ENCODE measurements at regions not wholly inside any gene's neighbourhood (a gene's known extent, or its start where the extent isn't known, plus 50 kb on each side); places are given as distances from the start of the nearest gene placed in this dataset.

DNA sequence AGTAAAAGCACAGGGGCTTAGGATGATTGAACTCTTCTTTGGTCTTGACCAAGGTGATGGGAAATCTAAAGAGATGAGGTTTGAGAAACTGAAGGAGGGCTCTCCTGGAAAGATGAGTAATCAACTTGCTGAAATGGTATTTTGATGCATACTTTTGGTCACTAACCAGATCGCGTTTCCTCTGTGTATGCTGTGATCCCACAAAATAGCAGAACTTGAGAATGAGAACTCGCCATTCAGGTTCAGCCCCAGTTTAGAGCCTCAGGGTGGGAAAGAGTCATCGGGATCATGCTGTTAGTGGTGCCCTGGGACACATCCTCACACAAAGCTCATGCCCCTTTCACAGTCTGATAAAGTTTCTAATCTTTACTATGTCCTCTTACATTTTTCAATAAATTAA, 488.8 kb downstream of the ETNK1 start:
- TF ChIP-seq GABPA (IDR thresholded peaks at IDR 0.05 in 1 of 2, conservative IDR thresholded peaks at IDR 0.05 in 1 of 2): no peak
- TF ChIP-seq SP1 (IDR thresholded peaks at IDR 0.05): no peak
- TF ChIP-seq EGR1 (IDR thresholded peaks at IDR 0.05; ENCODE audit: low read depth in 2 of 2): no peak
- TF ChIP-seq YY1 (IDR thresholded peaks at IDR 0.05): no peak
- TF ChIP-seq, protein P1, sequence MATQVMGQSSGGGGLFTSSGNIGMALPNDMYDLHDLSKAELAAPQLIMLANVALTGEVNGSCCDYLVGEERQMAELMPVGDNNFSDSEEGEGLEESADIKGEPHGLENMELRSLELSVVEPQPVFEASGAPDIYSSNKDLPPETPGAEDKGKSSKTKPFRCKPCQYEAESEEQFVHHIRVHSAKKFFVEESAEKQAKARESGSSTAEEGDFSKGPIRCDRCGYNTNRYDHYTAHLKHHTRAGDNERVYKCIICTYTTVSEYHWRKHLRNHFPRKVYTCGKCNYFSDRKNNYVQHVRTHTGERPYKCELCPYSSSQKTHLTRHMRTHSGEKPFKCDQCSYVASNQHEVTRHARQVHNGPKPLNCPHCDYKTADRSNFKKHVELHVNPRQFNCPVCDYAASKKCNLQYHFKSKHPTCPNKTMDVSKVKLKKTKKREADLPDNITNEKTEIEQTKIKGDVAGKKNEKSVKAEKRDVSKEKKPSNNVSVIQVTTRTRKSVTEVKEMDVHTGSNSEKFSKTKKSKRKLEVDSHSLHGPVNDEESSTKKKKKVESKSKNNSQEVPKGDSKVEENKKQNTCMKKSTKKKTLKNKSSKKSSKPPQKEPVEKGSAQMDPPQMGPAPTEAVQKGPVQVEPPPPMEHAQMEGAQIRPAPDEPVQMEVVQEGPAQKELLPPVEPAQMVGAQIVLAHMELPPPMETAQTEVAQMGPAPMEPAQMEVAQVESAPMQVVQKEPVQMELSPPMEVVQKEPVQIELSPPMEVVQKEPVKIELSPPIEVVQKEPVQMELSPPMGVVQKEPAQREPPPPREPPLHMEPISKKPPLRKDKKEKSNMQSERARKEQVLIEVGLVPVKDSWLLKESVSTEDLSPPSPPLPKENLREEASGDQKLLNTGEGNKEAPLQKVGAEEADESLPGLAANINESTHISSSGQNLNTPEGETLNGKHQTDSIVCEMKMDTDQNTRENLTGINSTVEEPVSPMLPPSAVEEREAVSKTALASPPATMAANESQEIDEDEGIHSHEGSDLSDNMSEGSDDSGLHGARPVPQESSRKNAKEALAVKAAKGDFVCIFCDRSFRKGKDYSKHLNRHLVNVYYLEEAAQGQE (IDR thresholded peaks at IDR 0.05): no peak
- no peak for TF ChIP-seq FOXA2 (IDR thresholded peaks at IDR 0.05)
- no peak for TF ChIP-seq ATF3 (IDR thresholded peaks at IDR 0.05)
- TF ChIP-seq RXRA (IDR thresholded peaks at IDR 0.05): no peak
- no peak overlapping the region for H3K27ac ChIP-seq (ENCODE audit: low read depth in 1 of 2, low read length in 2 of 2)
- WGBS: 74% methylated on average over 4 of the region's 4 CpGs

GRCh38 chr12:23115984-23116383, 491.0 kb downstream of the ETNK1 start:
- Histone ChIP-seq H3K27me3 (ENCODE audit: control insufficient read depth in 4 of 4, insufficient read depth in 4 of 4, low read length in 3 of 4) (peaks cover 0 to 2% (median 0%) of the 10 kb centered on the region in 4 donors), H3K36me3 (ENCODE audit: control insufficient read depth in 4 of 4, insufficient read depth in 3 of 4, low read depth in 1 of 4, low read length in 3 of 4) (no peaks in the 10 kb centered on the region), H3K4me3 (ENCODE audit: low read depth in 1 of 3, low read length in 3 of 3) (no peak overlapping the region), H3K9me3 (ENCODE audit: control insufficient read depth in 4 of 4, low read length in 3 of 4) (no peaks in the 10 kb centered on the region), H3K4me1 (ENCODE audit: control insufficient read depth in 4 of 4, insufficient read depth in 4 of 4, low read length in 3 of 4) (no peaks in the 10 kb centered on the region), H3K9ac (ENCODE audit: low read depth in 1 of 2, low read length in 2 of 2) (no peak overlapping the region), H3K27ac (ENCODE audit: low read depth in 1 of 2, low read length in 2 of 2) (no peak overlapping the region)
- TF ChIP-seq HNF4A (conservative IDR thresholded peaks at IDR 0.05) (no peak), ZBTB33 (IDR thresholded peaks at IDR 0.05) (no peak), FOXA2 (IDR thresholded peaks at IDR 0.05) (no peak), RAD21 (IDR thresholded peaks at IDR 0.05) (no peak), NR2F2 (IDR thresholded peaks at IDR 0.05) (no peak), TAF1 (conservative IDR thresholded peaks at IDR 0.05) (no peak), RXRA (IDR thresholded peaks at IDR 0.05) (no peak), ATF3 (IDR thresholded peaks at IDR 0.05) (no peak), JUND (IDR thresholded peaks at IDR 0.05) (no peak), FOXA1 (IDR thresholded peaks at IDR 0.05) (no peak), GABPA (IDR thresholded peaks at IDR 0.05 in 1 of 2, conservative IDR thresholded peaks at IDR 0.05 in 1 of 2) (no peak), HNF4G (IDR thresholded peaks at IDR 0.05) (no peak), YY1 (IDR thresholded peaks at IDR 0.05) (no peak)
- TF ChIP-seq, protein P2, sequence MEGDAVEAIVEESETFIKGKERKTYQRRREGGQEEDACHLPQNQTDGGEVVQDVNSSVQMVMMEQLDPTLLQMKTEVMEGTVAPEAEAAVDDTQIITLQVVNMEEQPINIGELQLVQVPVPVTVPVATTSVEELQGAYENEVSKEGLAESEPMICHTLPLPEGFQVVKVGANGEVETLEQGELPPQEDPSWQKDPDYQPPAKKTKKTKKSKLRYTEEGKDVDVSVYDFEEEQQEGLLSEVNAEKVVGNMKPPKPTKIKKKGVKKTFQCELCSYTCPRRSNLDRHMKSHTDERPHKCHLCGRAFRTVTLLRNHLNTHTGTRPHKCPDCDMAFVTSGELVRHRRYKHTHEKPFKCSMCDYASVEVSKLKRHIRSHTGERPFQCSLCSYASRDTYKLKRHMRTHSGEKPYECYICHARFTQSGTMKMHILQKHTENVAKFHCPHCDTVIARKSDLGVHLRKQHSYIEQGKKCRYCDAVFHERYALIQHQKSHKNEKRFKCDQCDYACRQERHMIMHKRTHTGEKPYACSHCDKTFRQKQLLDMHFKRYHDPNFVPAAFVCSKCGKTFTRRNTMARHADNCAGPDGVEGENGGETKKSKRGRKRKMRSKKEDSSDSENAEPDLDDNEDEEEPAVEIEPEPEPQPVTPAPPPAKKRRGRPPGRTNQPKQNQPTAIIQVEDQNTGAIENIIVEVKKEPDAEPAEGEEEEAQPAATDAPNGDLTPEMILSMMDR (IDR thresholded peaks at IDR 0.05; ENCODE audit: low read depth, low read length, missing input control): no peak
- TF ChIP-seq, protein P1 (IDR thresholded peaks at IDR 0.05): no peak
- DNase-seq (ENCODE audit: low spot score): no peak
- 94% methylated on average over 1 of the region's 1 CpG for WGBS

More for the DNA sequence above, 488.8 kb downstream of the ETNK1 start:
- H3K9me3 ChIP-seq (ENCODE audit: control insufficient read depth in 4 of 4, low read length in 3 of 4): no peaks in the 10 kb centered on the region
- no peak overlapping the region for H3K9ac ChIP-seq (ENCODE audit: low read depth in 1 of 2, low read length in 2 of 2)
- H3K4me3 ChIP-seq (ENCODE audit: low read depth in 1 of 3, low read length in 3 of 3): no peak overlapping the region
- no peaks in the 10 kb centered on the region for H3K36me3 ChIP-seq (ENCODE audit: control insufficient read depth in 4 of 4, insufficient read depth in 3 of 4, low read depth in 1 of 4, low read length in 3 of 4)
- H3K4me1 ChIP-seq (ENCODE audit: control insufficient read depth in 4 of 4, insufficient read depth in 4 of 4, low read length in 3 of 4): no peaks in the 10 kb centered on the region
- H3K27me3 ChIP-seq (ENCODE audit: control insufficient read depth in 4 of 4, insufficient read depth in 4 of 4, low read length in 3 of 4): peaks cover 0 to 2% (median 0%) of the 10 kb centered on the region in 4 donors
- no peak for DNase-seq (ENCODE audit: low spot score)

Measured in liver (tissue), 8 donors.